ENCODE measurements at regions not wholly inside any gene's neighbourhood (a gene's known extent, or its start where the extent isn't known, plus 50 kb on each side); places are given as distances from the start of the nearest gene placed in this dataset.

DNA sequence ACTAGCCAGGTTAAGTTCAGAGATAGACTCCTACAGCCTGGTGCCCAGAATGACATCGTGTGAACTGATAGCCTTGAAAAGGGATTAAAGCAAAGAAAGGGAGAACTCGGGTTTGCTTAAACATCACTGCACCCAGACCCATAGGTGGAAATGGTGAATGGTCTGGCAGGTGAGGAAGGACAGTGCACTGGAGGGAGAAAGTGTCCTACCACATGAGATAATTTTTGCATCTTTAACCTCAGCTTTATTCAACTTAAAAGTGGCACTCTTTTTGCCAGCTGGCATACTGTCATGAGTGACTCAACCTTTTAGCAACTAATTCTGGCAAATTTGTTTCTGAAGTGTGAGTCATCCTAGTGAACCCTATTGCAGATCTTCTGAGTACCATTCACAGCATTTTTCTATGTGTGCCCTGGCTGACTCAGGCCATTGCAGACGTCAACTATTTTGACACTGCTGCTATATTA lies 53.0 kb upstream of the DAPP1 start:
- no peaks in the 10 kb centered on the region for H3K9me3 ChIP-seq
- DNase-seq = no peak
- H3K36me3 ChIP-seq = no peaks in the 10 kb centered on the region
- no peak overlapping the region for H3K4me3 ChIP-seq
- no peaks in the 10 kb centered on the region for H3K4me1 ChIP-seq
- no peak overlapping the region for H3K9ac ChIP-seq (ENCODE audit: low read depth in 2 of 2, low read length in 2 of 2)
- H3K27ac ChIP-seq = no peak overlapping the region
- TF ChIP-seq CTCF (IDR thresholded peaks at IDR 0.05) = no peak
- intact Hi-C loops (cut with DNase I) = no loop called here
- H3K27me3 ChIP-seq = no peaks in the 10 kb centered on the region

GRCh38 chr4:99762728-99763127 lies 53.9 kb upstream of the DAPP1 start:
- no peak for TF ChIP-seq CTCF (IDR thresholded peaks at IDR 0.05)
- no peak overlapping the region for H3K27ac ChIP-seq
- H3K9me3 ChIP-seq = no peaks in the 10 kb centered on the region
- DNase-seq = no peak
- H3K36me3 ChIP-seq = no peaks in the 10 kb centered on the region
- intact Hi-C loops (cut with DNase I) = no loop called here
- H3K27me3 ChIP-seq = no peaks in the 10 kb centered on the region
- no peak overlapping the region for H3K9ac ChIP-seq (ENCODE audit: low read depth in 2 of 2, low read length in 2 of 2)
- no peak overlapping the region for H3K4me3 ChIP-seq
- H3K4me1 ChIP-seq = no peaks in the 10 kb centered on the region

DNA sequence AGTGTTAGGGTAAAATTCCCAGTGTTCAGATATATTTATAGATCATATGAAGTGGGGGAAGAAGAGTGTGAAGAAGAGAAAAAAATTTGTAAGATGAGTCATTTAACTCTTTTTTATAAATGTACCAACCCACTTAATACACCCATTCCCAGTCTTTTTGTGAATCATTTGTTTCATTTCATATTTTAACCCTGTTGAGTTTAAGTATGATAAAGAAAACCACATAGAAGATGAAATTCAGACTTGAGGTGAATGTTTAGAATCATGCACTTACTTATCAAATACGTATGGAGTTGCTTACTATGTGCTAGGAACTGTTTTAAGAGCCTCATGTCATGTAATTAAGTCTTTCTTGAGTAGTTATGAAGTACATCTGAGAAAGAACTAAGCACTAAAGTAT lies 56.6 kb upstream of the DAPP1 start:
- H3K9ac ChIP-seq (ENCODE audit: low read depth in 2 of 2, low read length in 2 of 2) = no peak overlapping the region

DNA sequence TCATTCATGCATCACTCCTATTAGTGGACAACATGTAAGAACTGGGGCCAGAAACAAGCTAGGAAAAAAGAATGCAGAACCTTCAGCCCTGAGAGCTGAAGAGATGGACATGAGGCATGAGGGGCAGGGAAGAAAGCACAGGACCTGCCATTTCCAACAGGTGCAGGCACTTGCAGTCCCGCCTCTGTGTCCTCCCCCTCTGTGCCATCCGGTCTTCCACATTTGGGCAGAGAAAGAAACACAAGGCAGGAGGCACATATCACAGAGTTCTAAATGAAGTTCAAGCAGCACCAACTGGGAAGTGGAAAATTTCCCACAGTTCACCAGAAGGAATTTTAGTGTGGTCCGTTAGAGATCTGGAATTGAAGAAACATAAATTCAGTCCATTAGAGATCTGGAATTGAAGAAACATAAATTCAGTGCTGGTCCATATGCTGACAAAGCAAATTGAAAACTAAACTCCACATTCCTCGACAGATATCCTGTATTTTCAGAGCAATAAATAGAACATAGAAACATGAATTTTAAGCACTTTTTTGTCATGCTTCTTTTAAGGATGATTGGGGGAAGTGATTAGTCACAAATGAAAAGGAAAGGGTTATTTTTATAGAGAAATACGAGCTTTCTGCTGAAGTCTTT lies 57.2 kb upstream of the DAPP1 start:
- no peak overlapping the region for H3K9ac ChIP-seq (ENCODE audit: low read depth in 2 of 2, low read length in 2 of 2)
- H3K27ac ChIP-seq = no peak overlapping the region
- H3K36me3 ChIP-seq = no peaks in the 10 kb centered on the region
- H3K27me3 ChIP-seq = no peaks in the 10 kb centered on the region
- H3K9me3 ChIP-seq = no peaks in the 10 kb centered on the region
- TF ChIP-seq CTCF (IDR thresholded peaks at IDR 0.05) = no peak
- intact Hi-C loops (cut with DNase I) = no loop called here
- H3K4me3 ChIP-seq = no peak overlapping the region
- no peaks in the 10 kb centered on the region for H3K4me1 ChIP-seq
- no peak for DNase-seq

More for the DNA sequence above, 56.6 kb upstream of the DAPP1 start:
- Histone ChIP-seq H3K36me3 (no peaks in the 10 kb centered on the region), H3K27me3 (no peaks in the 10 kb centered on the region), H3K4me1 (no peaks in the 10 kb centered on the region), H3K27ac (no peak overlapping the region), H3K4me3 (no peak overlapping the region), H3K9me3 (no peaks in the 10 kb centered on the region)
- no peak for DNase-seq
- intact Hi-C loops (cut with DNase I) = no loop called here
- TF ChIP-seq CTCF (IDR thresholded peaks at IDR 0.05) = no peak

DNA sequence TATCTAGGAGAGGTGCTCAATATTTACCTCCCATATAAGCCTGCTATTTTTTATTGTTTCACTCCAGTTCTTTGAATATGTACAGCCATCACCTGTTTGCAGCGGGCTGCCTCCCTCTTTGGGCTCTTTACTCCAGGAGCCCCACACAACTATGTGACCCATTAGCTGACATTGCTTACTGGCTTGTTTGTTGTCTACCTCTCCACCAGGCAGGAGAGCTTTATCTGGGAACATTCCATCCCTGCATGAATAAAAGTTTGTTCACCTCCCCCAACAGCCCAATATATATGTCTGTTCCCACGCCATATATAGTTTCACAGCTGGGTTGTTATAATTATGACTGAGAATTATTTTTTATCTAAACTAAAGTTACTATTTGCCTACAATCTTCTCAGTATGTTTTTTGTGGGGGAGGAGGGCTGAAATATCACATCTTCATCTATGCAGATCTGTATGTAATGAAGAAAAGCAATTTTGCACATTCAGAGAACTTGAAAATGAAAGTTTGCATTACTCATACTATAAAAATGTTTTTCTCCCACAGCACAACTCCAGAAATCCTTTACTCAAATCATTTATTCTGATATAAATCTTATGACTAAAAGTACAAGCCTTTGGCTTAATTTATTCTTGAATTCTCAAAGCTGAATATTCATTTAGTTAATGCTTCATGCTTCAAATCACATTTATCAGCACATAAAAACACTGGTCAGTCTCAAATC lies 61.2 kb upstream of the DAPP1 start:
- H3K9ac ChIP-seq (ENCODE audit: low read depth in 2 of 2, low read length in 2 of 2) = no peak overlapping the region
- no peak for DNase-seq
- H3K9me3 ChIP-seq = no peaks in the 10 kb centered on the region
- no peaks in the 10 kb centered on the region for H3K36me3 ChIP-seq
- no peaks in the 10 kb centered on the region for H3K27me3 ChIP-seq
- intact Hi-C loops (cut with DNase I) = no loop called here
- no peak overlapping the region for H3K4me3 ChIP-seq
- TF ChIP-seq CTCF (IDR thresholded peaks at IDR 0.05) = no peak
- H3K4me1 ChIP-seq = no peaks in the 10 kb centered on the region
- no peak overlapping the region for H3K27ac ChIP-seq
